Medulla oblongata (tissue), 1 donor: ENCODE measurements at regions not wholly inside any gene's neighbourhood (a gene's known extent, or its start where the extent isn't known, plus 50 kb on each side); places are given as distances from the start of the nearest gene placed in this dataset.
A peak's percentile ranks its signal among the peaks of the same experiment; 100 is the strongest.

Experiments used
- DNase-seq: peaks from one replicate; pipeline ENCODE4 v3.0.0-alpha.2; 2015; ENCODE audit errors: extremely low spot score

DNA sequence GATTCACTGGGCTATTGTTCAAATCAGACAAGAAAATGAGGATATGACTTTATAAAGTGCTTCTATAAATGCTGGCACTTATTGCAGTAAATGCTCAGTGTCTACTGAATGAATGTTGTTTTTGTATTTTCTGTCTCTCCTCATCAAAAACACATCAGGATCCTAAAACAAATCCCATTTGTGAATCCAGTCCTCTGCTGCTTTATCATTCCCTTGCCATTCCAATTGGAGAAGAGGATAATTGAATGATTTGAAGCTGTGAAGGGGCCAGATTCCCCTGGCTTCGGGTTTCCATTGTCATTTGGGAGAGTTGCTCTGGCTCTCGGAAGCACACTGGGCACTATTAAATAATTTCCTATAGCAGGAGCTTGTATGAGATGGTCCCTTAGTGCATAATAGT, 666.8 kb downstream of the ACTL7B start:
- DNase-seq: no peak

DNA sequence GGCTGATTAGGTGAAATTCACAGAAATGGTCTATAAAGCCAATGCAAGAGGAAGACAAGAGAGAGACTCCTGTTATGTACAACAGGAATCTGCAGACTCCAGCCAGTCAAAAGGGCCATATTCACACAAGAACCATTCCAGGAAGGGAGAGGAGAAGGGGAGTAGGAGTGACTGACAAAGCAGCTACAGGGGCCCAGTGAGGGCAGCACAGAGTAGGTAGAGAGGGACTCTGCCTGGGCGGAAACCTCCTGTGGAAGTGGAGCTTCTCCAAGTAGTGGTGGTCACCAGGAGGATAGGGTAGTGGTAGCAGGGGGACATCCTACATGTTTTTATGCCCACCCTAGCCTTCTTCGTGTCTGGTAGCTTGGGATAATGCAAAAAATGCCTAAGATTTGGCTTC, 667.3 kb downstream of the ACTL7B start:
- DNase-seq: no peak

DNA sequence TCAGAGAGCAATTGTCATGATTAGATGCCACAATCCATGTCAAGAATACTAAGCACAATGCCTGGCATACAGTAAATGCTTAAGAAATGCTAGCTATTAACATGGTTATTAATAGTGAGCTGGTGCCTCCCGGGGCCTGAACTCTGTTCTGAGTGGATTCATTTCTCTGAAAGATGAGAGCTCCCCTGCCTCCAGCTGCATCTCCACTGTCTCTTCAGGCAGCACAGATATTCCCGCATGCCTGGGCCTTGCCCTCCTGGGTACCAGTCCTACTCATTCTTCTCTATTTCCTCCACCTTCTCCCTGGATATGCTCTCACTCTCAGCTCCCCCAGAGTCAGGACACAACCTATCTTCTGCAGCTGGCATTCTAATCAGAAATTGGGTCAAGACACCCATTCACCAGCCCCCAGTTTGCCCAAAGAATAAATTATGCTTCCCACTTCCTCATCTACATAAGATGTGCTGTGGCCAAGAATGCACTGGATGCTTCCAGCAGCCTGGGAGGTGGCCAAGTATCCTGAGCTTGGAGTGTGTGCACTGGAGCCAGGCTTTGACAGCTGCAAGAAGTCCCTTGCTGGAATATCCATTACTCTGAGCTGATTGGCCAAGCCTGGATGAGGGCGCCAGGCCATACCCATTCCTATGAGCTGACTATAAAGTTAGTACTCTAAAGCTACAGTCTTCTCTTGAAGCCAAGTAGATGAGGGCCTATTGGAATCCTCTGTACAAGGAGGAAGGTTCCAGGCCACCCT, 669.0 kb downstream of the ACTL7B start:
- DNase-seq: peak; percentile 47

DNA sequence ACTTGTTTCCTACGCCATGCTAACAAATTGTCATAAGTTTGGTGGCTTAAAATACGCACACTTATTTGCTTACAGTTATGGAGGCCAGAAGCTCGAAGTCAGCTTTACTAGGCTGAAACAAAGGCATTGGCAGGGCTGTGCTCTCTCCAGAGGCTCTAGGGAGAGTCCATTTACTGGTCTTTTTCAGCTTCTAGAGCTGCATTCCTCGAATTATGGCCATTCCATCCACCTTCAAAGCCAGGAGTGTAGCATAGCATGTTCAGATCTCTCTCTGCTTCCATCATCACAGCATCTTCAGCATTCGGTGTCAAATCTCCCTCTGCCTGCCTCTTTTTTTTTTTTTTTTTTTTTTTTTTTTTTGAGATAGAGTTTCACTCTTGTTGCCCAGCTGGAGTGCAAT, 670.2 kb downstream of the ACTL7B start:
- no peak for DNase-seq

GRCh38 chr9:108184941-108185340, 670.8 kb downstream of the ACTL7B start:
- no peak for DNase-seq

- no peak for DNase-seq
These were observed 671.8 kb downstream of the ACTL7B start for GRCh38 chr9:108184009-108184408.

GRCh38 chr9:108182950-108183381, 672.8 kb downstream of the ACTL7B start:
- DNase-seq: no peak

GRCh38 chr9:108182270-108182669, 673.5 kb downstream of the ACTL7B start:
- no peak for DNase-seq

- DNase-seq: no peak
These were observed 674.3 kb downstream of the ACTL7B start for GRCh38 chr9:108181441-108181840.

DNA sequence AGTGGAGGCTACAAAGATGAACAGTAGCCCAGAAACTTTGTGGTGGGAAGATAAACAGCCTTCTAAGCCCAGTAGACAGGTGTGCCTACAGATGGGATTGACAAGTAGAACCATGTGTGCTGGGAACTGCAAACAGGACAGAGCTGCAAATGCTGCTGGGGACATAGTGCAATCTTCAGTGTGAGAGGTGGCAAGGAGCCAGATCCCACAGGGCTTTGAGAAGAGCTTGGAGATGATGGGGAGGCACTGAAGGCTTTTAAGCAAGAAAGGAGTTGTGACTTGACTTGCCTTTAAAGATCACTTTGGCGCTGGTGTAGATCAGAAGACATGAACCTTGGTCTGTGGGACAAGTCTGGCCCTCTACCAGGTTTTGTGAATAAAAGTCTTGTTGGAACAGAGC, 675.2 kb downstream of the ACTL7B start:
- DNase-seq: no peak

DNA sequence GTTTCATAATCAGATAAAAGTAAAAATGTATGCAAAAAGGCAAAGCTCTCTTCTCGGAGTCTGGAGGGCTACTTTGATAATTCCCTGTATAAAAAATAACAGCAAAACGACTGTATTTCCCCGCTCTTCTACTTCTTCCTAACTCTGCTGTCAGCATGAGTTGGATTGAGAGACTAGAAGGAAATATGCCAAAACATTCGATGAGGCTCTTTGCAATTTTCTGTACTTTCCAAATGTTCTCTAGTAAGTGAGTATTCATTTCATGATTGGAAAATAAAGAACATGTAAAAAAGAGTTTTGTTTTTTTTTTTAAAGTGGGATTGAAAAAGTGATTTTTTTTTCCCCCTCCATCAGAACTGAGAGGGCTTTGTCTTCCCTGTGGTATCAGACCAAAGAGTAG, 677.5 kb downstream of the ACTL7B start:
- DNase-seq: no peak

DNA sequence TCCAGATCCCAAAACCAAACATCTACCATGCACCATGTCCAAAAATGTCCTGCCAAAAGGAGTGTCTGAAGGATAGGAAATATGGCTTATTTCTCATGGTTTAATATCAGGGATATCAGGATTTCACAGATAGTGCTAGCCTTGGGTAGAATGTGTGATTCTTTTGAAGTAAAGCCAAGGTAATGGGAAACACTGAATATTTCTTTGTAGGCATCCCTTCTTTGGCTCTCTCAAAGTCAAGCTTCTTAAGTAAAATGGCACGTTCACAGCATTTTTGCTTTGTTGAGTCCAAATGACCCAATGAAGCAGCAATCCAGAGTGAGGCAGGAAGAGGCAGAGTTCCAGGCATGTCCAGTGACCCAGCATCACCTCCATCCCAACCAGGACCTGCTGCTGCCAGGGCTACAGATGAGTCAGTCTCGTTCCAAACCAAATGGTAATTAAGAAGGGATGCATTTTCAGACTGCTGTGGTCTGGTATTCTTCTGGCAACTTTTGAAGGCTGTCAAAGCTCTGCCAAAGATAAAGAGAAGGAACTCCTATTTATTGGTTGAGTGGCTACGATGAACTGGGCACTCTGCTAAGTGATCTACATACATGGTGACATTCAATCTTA, 678.8 kb upstream of the KLF4 start:
- no peak for DNase-seq

DNA sequence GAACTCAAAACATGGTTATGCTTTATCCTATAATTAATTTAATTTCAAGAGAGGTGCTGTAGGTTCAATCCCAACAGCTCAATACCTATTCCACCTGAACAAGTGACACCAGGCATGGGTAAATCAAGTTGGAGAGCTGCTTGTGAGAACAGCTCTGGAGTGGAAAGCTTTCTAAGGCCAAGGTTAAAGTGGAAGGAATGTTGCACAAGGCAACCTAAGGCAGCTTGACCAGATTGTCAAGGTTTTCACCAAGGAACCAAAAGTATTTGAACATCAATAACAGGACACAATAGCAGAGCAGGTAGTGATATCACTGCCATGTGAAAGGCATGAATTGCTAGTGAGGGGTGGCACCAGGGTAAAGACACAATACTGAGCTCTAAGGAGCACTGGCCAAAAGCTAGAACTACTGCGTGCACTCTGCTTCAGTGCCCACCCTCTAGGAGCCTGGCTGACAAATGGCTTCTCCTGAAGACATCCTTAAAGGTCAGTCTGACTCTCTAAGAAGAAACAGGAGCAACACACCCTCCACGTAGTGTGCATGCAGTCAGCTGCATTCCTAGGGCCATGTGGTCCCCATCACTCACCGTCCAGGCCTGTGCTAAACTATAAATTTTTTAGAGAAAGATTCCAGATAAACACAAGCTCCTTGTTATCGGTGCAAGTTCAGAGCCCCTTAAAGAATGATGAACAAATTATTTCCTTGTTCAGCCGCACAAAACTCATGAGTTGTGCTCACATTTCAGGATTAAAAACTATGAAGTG, 677.7 kb upstream of the KLF4 start:
- DNase-seq: no peak

DNA sequence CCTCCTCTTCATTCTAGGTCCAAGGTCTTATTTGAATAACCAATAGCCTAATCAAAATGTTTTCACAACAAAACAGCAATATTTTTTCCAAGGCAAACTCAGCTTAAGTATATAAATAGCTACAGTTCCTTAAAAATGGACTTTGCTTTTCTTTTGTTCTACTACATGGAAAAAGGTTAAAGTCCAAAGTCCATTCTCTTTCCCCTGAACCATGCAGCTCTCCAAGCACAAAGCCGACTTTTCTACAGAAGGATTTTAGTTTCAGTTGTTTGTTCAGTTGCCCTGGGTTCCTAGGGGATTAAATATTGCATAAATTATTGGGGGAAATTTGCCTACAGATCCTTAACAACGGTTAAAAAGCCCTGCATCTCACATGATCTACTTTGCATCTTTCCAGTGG, 677.0 kb upstream of the KLF4 start:
- DNase-seq: no peak

- DNase-seq: no peak
These were observed 673.9 kb upstream of the KLF4 start for GRCh38 chr9:108163321-108164005.

DNA sequence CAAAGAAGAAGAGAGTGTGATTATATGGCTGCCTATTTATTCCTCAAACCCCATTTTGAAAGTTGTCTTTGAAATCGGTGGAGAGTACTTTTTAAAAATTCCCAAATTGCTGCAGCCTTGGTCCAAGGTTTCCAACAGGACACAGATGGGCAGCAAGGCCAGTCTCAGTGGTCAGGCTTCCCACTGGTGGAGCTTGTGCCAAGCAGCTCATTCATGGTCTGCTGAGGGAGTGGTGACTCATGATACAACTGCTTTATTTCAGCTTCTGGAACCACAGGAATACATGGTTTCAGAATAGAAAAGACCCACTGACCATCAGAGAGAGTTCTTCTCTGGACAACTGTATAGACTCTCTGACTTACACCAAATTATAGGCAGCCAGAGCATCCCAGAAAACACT, 673.1 kb upstream of the KLF4 start:
- no peak for DNase-seq

DNA sequence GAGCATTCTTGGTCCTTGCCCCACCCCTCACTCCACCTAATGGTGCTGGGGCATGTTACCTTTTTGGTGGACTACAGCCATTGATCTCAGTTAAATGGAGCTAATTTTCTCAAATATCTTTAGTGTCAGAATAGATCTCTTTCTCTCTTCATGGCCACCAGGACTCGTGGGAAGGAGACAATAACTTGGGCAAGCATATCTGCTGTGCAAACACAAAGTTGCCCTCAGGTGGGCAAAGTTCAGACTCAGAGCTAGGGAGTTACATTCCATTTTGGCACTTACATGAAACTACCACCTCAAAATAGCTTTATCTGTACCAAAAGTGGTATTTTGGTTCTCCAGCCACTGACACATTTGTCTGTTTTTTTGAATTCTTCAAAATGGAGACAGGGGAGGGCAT, 671.9 kb upstream of the KLF4 start:
- no peak for DNase-seq

- DNase-seq: no peak
These were observed 671.3 kb upstream of the KLF4 start for GRCh38 chr9:108160706-108161355.

GRCh38 chr9:108160039-108160438, 670.5 kb upstream of the KLF4 start:
- no peak for DNase-seq

DNA sequence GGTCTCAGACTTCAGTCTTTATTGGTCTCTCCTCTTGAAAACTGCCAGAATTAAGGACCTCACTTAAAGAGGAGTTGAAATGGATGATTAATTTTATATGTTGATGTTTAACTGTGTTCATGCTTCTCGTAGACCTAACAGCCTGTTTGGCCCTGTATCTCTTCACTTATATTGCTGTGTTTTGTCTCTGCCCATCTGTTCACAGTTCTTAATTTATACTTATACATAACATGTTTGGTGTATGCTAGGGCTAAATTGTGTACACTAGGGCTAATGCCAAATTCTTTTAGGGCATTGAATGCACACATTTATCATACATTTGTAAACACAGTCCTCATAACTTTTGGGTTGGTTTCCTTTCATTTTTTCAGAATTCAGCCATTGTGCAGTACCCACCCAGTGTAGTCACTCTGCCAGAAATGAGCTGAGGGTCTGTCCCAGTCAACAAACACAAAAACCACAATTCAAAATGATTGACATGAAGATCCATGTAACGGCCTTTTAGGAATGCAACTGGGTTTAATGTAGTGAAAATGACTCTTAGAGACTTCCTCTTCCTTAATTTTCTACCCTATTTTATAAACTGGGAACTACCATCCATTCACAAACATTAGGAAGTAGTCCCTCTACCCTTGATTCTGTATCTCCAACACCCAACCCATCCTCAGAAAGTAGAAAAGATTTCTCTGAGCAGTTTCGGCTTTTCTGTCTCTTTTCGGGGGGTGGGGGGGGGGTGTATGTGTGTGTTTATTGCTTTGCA, 668.8 kb upstream of the KLF4 start:
- no peak for DNase-seq
